GM20000 (cell line): ENCODE measurements at regions not wholly inside any gene's neighbourhood (a gene's known extent, or its start where the extent isn't known, plus 50 kb on each side); places are given as distances from the start of the nearest gene placed in this dataset.

ENCODE experiments used
- DNase-seq: peaks from one replicate; pipeline ENCODE4 v3.0.0; 2012; ENCODE audit warnings: low spot score
- CTCF ChIP-seq: IDR thresholded peaks from 2 replicates; pipeline ENCODE4 v1.5.1; 2012; ENCODE audit warnings: mild to moderate bottlenecking, control low read depth; ENCODE audit errors: extremely low read depth, missing control alignments

GRCh38 chr5:115392611-115393010 lies 96.2 kb upstream of the CCDC112 start:
- DNase-seq, result no peak

GRCh38 chr5:115391780-115392179 lies 95.3 kb upstream of the CCDC112 start:
- DNase-seq, result no peak
- no peak for TF ChIP-seq CTCF

More at GRCh38 chr5:115392611-115393010, 96.2 kb upstream of the CCDC112 start:
- no peak for TF ChIP-seq CTCF

- no peak for DNase-seq
- TF ChIP-seq CTCF, result no peak
Measured at GRCh38 chr5:115389799-115390382, 93.4 kb upstream of the CCDC112 start.

GRCh38 chr5:115389034-115389798 lies 92.8 kb upstream of the CCDC112 start:
- no peak for TF ChIP-seq CTCF
- DNase-seq, result no peak

GRCh38 chr5:115388240-115388639 lies 91.8 kb upstream of the CCDC112 start:
- no peak for DNase-seq
- no peak for TF ChIP-seq CTCF

- TF ChIP-seq CTCF, result no peak
Measured at GRCh38 chr5:115387816-115388215, 91.4 kb upstream of the CCDC112 start.

GRCh38 chr5:115386657-115387056 lies 90.2 kb upstream of the CCDC112 start:
- no peak for TF ChIP-seq CTCF
- no peak for DNase-seq

More at GRCh38 chr5:115387816-115388215, 91.4 kb upstream of the CCDC112 start:
- DNase-seq, result no peak
